ENCODE measurements at regions not wholly inside any gene's neighbourhood (a gene's known extent, or its start where the extent isn't known, plus 50 kb on each side); places are given as distances from the start of the nearest gene placed in this dataset.

- TF ChIP-seq CTCF (IDR thresholded peaks at IDR 0.05), result no peak
- TF ChIP-seq POLR2A (IDR thresholded peaks at IDR 0.05), result no peak
Measured at GRCh38 chr1:198829944-198830343, 191.1 kb downstream of the PTPRC start.
